ENCODE measurements at regions not wholly inside any gene's neighbourhood (a gene's known extent, or its start where the extent isn't known, plus 50 kb on each side); places are given as distances from the start of the nearest gene placed in this dataset.

DNA sequence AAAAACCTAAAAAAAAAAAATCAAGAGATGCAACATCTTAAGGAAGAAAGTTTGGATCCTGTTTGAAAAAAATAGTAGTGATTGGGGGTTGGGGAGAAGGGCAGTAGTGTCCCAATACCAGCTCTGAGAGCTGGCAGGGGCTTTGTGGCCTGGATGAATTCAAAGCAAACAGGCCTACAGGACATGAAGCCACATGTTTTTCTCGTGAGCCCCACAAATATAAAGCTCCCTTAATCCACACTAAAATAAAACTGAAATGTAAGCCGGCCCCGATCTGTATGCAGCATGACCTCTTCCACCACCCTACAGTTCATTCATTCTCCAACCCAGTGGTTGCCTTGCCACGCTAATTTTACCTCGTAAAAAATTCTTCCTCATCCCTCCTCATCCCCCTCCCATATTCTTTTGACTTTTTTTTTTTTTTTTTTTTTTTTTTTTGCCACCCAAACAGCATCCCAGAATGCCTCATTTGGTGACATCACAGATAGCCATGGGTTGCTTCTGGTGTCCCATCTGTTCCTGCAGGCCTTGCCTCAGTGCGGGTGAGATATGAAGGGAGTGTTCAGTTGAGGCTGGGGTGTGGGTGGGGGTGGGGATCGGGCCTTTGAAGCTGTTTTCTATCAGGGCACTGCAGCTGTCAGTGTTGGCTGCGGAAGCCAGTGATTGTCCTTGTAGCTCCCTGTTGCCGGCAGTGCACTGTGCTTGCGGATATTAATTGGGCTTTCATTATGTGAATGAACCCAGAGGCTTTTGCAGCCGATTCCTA lies 81.6 kb upstream of the NFIB start (continued):
- TF ChIP-seq, protein P1, sequence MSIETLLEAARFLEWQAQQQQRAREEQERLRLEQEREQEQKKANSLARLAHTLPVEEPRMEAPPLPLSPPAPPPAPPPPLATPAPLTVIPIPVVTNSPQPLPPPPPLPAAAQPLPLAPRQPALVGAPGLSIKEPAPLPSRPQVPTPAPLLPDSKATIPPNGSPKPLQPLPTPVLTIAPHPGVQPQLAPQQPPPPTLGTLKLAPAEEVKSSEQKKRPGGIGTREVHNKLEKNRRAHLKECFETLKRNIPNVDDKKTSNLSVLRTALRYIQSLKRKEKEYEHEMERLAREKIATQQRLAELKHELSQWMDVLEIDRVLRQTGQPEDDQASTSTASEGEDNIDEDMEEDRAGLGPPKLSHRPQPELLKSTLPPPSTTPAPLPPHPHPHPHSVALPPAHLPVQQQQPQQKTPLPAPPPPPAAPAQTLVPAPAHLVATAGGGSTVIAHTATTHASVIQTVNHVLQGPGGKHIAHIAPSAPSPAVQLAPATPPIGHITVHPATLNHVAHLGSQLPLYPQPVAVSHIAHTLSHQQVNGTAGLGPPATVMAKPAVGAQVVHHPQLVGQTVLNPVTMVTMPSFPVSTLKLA (conservative IDR thresholded peaks at IDR 0.05): peak in 1 of 2 experiments; percentile 53; a peak in 2 of 4 replicates
- TF ChIP-seq NFIC (IDR thresholded peaks at IDR 0.05) (peak; percentile 93), PTTG1 (tag; IDR thresholded peaks at IDR 0.05; ENCODE audit: low read depth) (no peak), ZNF780A (CRISPR knock-in tag; IDR thresholded peaks at IDR 0.05) (no peak)
- TF ChIP-seq, protein P2, sequence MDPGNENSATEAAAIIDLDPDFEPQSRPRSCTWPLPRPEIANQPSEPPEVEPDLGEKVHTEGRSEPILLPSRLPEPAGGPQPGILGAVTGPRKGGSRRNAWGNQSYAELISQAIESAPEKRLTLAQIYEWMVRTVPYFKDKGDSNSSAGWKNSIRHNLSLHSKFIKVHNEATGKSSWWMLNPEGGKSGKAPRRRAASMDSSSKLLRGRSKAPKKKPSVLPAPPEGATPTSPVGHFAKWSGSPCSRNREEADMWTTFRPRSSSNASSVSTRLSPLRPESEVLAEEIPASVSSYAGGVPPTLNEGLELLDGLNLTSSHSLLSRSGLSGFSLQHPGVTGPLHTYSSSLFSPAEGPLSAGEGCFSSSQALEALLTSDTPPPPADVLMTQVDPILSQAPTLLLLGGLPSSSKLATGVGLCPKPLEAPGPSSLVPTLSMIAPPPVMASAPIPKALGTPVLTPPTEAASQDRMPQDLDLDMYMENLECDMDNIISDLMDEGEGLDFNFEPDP (CRISPR knock-in tag; IDR thresholded peaks at IDR 0.05): no peak

DNA sequence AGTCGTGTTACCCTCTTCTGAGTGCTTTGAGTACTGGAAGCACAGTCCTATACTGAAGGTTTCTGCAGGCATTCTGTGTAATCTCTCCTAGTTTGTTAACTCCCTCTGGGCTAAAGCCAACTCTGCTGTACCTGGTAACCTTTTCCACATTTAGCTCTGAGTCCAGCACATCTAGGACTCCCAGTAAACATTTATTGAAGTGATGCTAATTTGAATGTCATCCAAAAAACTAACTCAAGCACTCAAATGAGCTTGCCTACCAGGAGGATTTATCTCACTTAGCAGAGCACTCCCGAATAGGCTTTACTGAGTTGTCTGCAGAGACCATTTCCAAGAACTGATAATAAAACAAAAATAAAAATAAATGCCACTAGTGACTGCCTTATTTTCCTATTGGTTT lies 79.5 kb upstream of the NFIB start:
- Histone ChIP-seq H3K27me3 (ENCODE audit: control insufficient read depth in 2 of 2, insufficient read depth in 2 of 2, low read length in 2 of 2) (no peaks in the 10 kb centered on the region), H4K20me1 (replicated peaks; ENCODE audit: control insufficient read depth, insufficient read depth, low read length) (no peaks in the 10 kb centered on the region), H3K36me3 (ENCODE audit: control insufficient read depth, insufficient read depth, low read length) (no peaks in the 10 kb centered on the region), H3K4me3 (no peak overlapping the region), H3K9me1 (ENCODE audit: control insufficient read depth, insufficient read depth, low read length) (no peaks in the 10 kb centered on the region), H3K9ac (ENCODE audit: insufficient read depth in 1 of 2, low read depth in 2 of 2, low read length in 2 of 2) (no peak overlapping the region), H3K4me1 (replicated peaks in 1 of 2; ENCODE audit: control insufficient read depth in 2 of 2, insufficient read depth in 2 of 2, low read length in 2 of 2) (peaks cover 7 to 16% of the 10 kb centered on the region in 2 experiments; a peak in 4 of 5 replicates), H3K4me2 (ENCODE audit: insufficient read depth, low read length) (no peak overlapping the region), H2AFZ (ENCODE audit: low read depth, low read length) (no peak overlapping the region), H3K79me2 (ENCODE audit: control insufficient read depth, insufficient read depth, low read length) (no peaks in the 10 kb centered on the region), H3K27ac (ENCODE audit: extremely low read depth, low read depth, low read length) (no peak overlapping the region), H3K9me3 (replicated peaks; ENCODE audit: control insufficient read depth, insufficient read depth, low read depth, low read length) (peaks cover 10% of the 10 kb centered on the region)
- DNase-seq (ENCODE audit: extremely low read depth in 1 of 4, low spot score in 3 of 4) (peak in 1 of 4 experiments; percentile 22), ATAC-seq (no peak), FAIRE-seq (peak; percentile 40)
- in situ Hi-C loops (cut with MboI) (no loop called here), intact Hi-C loops (cut with micrococcal nuclease) (no loop called here)
- ChIA-PET POLR2A (no interaction called here), CTCF (ENCODE audit: low intra/inter-chr PET ratio) (no interaction called here)
- no TSS peak for BruUV-seq (replicated peaks)
- 12% methylated on average over 2 of the region's 2 CpGs for WGBS (ENCODE audit: insufficient coverage, low coverage, missing lambda C conversion rate)
- no peak for TF ChIP-seq RBM34 (IDR thresholded peaks at IDR 0.05; ENCODE audit: borderline replicate concordance, insufficient read depth, low read length)
- no peak for TF ChIP-seq NCOA1 (IDR thresholded peaks at IDR 0.05; ENCODE audit: low read depth)
- TF ChIP-seq ZNF551 (CRISPR knock-in tag; IDR thresholded peaks at IDR 0.05): no peak
- TF ChIP-seq, protein P3, sequence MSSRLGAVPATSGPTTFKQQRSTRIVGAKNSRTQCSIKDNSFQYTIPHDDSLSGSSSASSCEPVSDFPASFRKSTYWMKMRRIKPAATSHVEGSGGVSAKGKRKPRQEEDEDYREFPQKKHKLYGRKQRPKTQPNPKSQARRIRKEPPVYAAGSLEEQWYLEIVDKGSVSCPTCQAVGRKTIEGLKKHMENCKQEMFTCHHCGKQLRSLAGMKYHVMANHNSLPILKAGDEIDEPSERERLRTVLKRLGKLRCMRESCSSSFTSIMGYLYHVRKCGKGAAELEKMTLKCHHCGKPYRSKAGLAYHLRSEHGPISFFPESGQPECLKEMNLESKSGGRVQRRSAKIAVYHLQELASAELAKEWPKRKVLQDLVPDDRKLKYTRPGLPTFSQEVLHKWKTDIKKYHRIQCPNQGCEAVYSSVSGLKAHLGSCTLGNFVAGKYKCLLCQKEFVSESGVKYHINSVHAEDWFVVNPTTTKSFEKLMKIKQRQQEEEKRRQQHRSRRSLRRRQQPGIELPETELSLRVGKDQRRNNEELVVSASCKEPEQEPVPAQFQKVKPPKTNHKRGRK (tag; IDR thresholded peaks at IDR 0.05): no peak

All from K562 (cell line).